ENCODE measurements at regions not wholly inside any gene's neighbourhood (a gene's known extent, or its start where the extent isn't known, plus 50 kb on each side); places are given as distances from the start of the nearest gene placed in this dataset.
A peak's percentile ranks its signal among the peaks of the same experiment; 100 is the strongest.

- H3K36me3 Mint-ChIP-seq = peaks cover 2% of the 10 kb centered on the region
- no peaks in the 10 kb centered on the region for H3K9me3 Mint-ChIP-seq
- H3K4me1 Mint-ChIP-seq (ENCODE audit: low read depth) = peaks cover 70% of the 10 kb centered on the region
- intact Hi-C loops (cut with micrococcal nuclease) = loop anchor here (1.0 to 10.0 kb wide), 2 partner anchors 11 to 499 kb away; no protein-coding TSS in a partner anchor
- peak; percentile 69 for DNase-seq
- no peaks in the 10 kb centered on the region for H3K27me3 Mint-ChIP-seq
- peak overlapping the region; percentile 64 for H3K27ac Mint-ChIP-seq
- CTCF ChIA-PET = no interaction called here
- POLR2A ChIA-PET = interaction anchor here (1.5 kb wide), 1 partner anchor 9 kb away, joined by 5 read pairs; no protein-coding TSS in a partner anchor
- peak overlapping the region; percentile 59 for H3K4me3 Mint-ChIP-seq
Measured at GRCh38 chr12:131603939-131604795, 106.7 kb upstream of the SFSWAP start.

GRCh38 chr12:131604859-131605258, 106.0 kb upstream of the SFSWAP start:
- intact Hi-C loops (cut with micrococcal nuclease) = loop anchor here (5.0 to 10.0 kb wide), 3 partner anchors 93 to 733 kb away; partner anchors contain the start of gene RAN
- H3K4me3 Mint-ChIP-seq = no peak overlapping the region
- ChIA-PET CTCF (no interaction called here), POLR2A (interaction anchor here (1.1 to 1.5 kb wide), 2 partner anchors 9 to 12 kb away, joined by 3 to 5 read pairs; no protein-coding TSS in a partner anchor)
- H3K9me3 Mint-ChIP-seq = no peaks in the 10 kb centered on the region
- H3K27ac Mint-ChIP-seq = peak overlapping the region; percentile 89
- DNase-seq = no peak
- H3K27me3 Mint-ChIP-seq = no peaks in the 10 kb centered on the region
- peaks cover 75% of the 10 kb centered on the region for H3K4me1 Mint-ChIP-seq (ENCODE audit: low read depth)
- peaks cover 2% of the 10 kb centered on the region for H3K36me3 Mint-ChIP-seq

GRCh38 chr12:131605304-131605829, 105.5 kb upstream of the SFSWAP start:
- Mint-ChIP-seq H3K36me3 (peaks cover 2% of the 10 kb centered on the region), H3K4me3 (no peak overlapping the region), H3K27me3 (no peaks in the 10 kb centered on the region), H3K4me1 (ENCODE audit: low read depth) (peaks cover 75% of the 10 kb centered on the region), H3K27ac (peak overlapping the region; percentile 89), H3K9me3 (no peaks in the 10 kb centered on the region)
- CTCF ChIA-PET = no interaction called here
- POLR2A ChIA-PET = interaction anchor here (1.1 kb wide), 1 partner anchor 13 kb away, joined by 3 read pairs; no protein-coding TSS in a partner anchor
- DNase-seq = no peak
- intact Hi-C loops (cut with micrococcal nuclease) = loop anchor here (5.0 to 10.0 kb wide), 3 partner anchors 93 to 733 kb away; partner anchors contain the start of gene RAN

- CTCF ChIA-PET = no interaction called here
- Mint-ChIP-seq H3K9me3 (no peaks in the 10 kb centered on the region), H3K4me3 (peak overlapping the region; percentile 6)
Measured at GRCh38 chr12:131606218-131606901, 104.5 kb upstream of the SFSWAP start.

GRCh38 chr12:131607658-131608447, 103.0 kb upstream of the SFSWAP start:
- peak overlapping the region; percentile 89 for H3K27ac Mint-ChIP-seq
- H3K9me3 Mint-ChIP-seq = no peaks in the 10 kb centered on the region
- DNase-seq = peak; percentile 78
- H3K36me3 Mint-ChIP-seq = peaks cover 2% of the 10 kb centered on the region
- ChIA-PET POLR2A (no interaction called here), CTCF (interaction anchor here (1.4 kb wide), 1 partner anchor 28 kb away, joined by 3 read pairs; no protein-coding TSS in a partner anchor)
- intact Hi-C loops (cut with micrococcal nuclease) = loop anchor here (1.0 to 10.0 kb wide), 6 partner anchors 15 to 736 kb away; partner anchors contain the start of genes RAN and SFSWAP
- no peaks in the 10 kb centered on the region for H3K27me3 Mint-ChIP-seq
- H3K4me3 Mint-ChIP-seq = peak overlapping the region; percentile 35
- H3K4me1 Mint-ChIP-seq (ENCODE audit: low read depth) = peaks cover 68% of the 10 kb centered on the region

More at GRCh38 chr12:131606218-131606901, 104.5 kb upstream of the SFSWAP start:
- Mint-ChIP-seq H3K27me3 (no peaks in the 10 kb centered on the region), H3K36me3 (peaks cover 2% of the 10 kb centered on the region), H3K27ac (peak overlapping the region; percentile 89), H3K4me1 (ENCODE audit: low read depth) (peaks cover 75% of the 10 kb centered on the region)
- peak; percentile 62 for DNase-seq
- intact Hi-C loops (cut with micrococcal nuclease) = loop anchor here (2.0 to 10.0 kb wide), 4 partner anchors 70 to 734 kb away; partner anchors contain the start of gene RAN
- POLR2A ChIA-PET = interaction anchor here (1.1 kb wide), 1 partner anchor 14 kb away, joined by 3 read pairs; no protein-coding TSS in a partner anchor

GRCh38 chr12:131608740-131609690, 101.9 kb upstream of the SFSWAP start:
- H3K27ac Mint-ChIP-seq = peak overlapping the region; percentile 10
- POLR2A ChIA-PET = no interaction called here

GRCh38 chr12:131609762-131610161, 101.1 kb upstream of the SFSWAP start:
- ChIA-PET POLR2A (no interaction called here), CTCF (interaction anchor here (1.0 kb wide), 1 partner anchor 98 kb away, joined by 3 read pairs; no protein-coding TSS in a partner anchor)
- no peak overlapping the region for H3K4me3 Mint-ChIP-seq
- intact Hi-C loops (cut with micrococcal nuclease) = loop anchor here (5.0 to 10.0 kb wide), 3 partner anchors 97 to 737 kb away; partner anchors contain the start of gene RAN
- DNase-seq = no peak
- H3K9me3 Mint-ChIP-seq = no peaks in the 10 kb centered on the region
- no peaks in the 10 kb centered on the region for H3K27me3 Mint-ChIP-seq
- H3K36me3 Mint-ChIP-seq = peaks cover 2% of the 10 kb centered on the region
- peaks cover 49% of the 10 kb centered on the region for H3K4me1 Mint-ChIP-seq (ENCODE audit: low read depth)
- no peak overlapping the region for H3K27ac Mint-ChIP-seq

More at GRCh38 chr12:131608740-131609690, 101.9 kb upstream of the SFSWAP start:
- CTCF ChIA-PET = interaction anchor here (1.0 kb wide), 1 partner anchor 98 kb away, joined by 3 read pairs; no protein-coding TSS in a partner anchor
- H3K36me3 Mint-ChIP-seq = peaks cover 2% of the 10 kb centered on the region
- no peaks in the 10 kb centered on the region for H3K9me3 Mint-ChIP-seq
- no peak overlapping the region for H3K4me3 Mint-ChIP-seq
- DNase-seq = peak; percentile 78
- peaks cover 56% of the 10 kb centered on the region for H3K4me1 Mint-ChIP-seq (ENCODE audit: low read depth)
- intact Hi-C loops (cut with micrococcal nuclease) = loop anchor here (5.0 to 10.0 kb wide), 3 partner anchors 97 to 737 kb away; partner anchors contain the start of gene RAN
- no peaks in the 10 kb centered on the region for H3K27me3 Mint-ChIP-seq

GRCh38 chr12:131610181-131610580, 100.7 kb upstream of the SFSWAP start:
- peaks cover 45% of the 10 kb centered on the region for H3K4me1 Mint-ChIP-seq (ENCODE audit: low read depth)
- no peaks in the 10 kb centered on the region for H3K27me3 Mint-ChIP-seq
- no peak overlapping the region for H3K4me3 Mint-ChIP-seq
- ChIA-PET CTCF (no interaction called here), POLR2A (no interaction called here)
- no peaks in the 10 kb centered on the region for H3K9me3 Mint-ChIP-seq
- H3K27ac Mint-ChIP-seq = no peak overlapping the region
- intact Hi-C loops (cut with micrococcal nuclease) = no loop called here
- DNase-seq = no peak
- peaks cover 2% of the 10 kb centered on the region for H3K36me3 Mint-ChIP-seq

- CTCF ChIA-PET = no interaction called here
- no peaks in the 10 kb centered on the region for H3K36me3 Mint-ChIP-seq
- no peak for DNase-seq
Measured at GRCh38 chr12:131610891-131611290, 100.0 kb upstream of the SFSWAP start.

GRCh38 chr12:131611416-131612091, 99.3 kb upstream of the SFSWAP start:
- no peak overlapping the region for H3K4me3 Mint-ChIP-seq
- no peaks in the 10 kb centered on the region for H3K9me3 Mint-ChIP-seq

More at GRCh38 chr12:131610891-131611290, 100.0 kb upstream of the SFSWAP start:
- POLR2A ChIA-PET = no interaction called here
- H3K4me3 Mint-ChIP-seq = no peak overlapping the region
- peaks cover 38% of the 10 kb centered on the region for H3K4me1 Mint-ChIP-seq (ENCODE audit: low read depth)
- no peaks in the 10 kb centered on the region for H3K9me3 Mint-ChIP-seq
- H3K27me3 Mint-ChIP-seq = no peaks in the 10 kb centered on the region
- intact Hi-C loops (cut with micrococcal nuclease) = no loop called here
- no peak overlapping the region for H3K27ac Mint-ChIP-seq

More at GRCh38 chr12:131611416-131612091, 99.3 kb upstream of the SFSWAP start:
- Mint-ChIP-seq H3K36me3 (no peaks in the 10 kb centered on the region), H3K27ac (no peak overlapping the region), H3K4me1 (ENCODE audit: low read depth) (peaks cover 31% of the 10 kb centered on the region), H3K27me3 (no peaks in the 10 kb centered on the region)
- DNase-seq = no peak
- CTCF ChIA-PET = no interaction called here
- intact Hi-C loops (cut with micrococcal nuclease) = no loop called here
- POLR2A ChIA-PET = no interaction called here
